NCI-H146 treated with DMSO at 0.1 percent for 48 hours (cell line): ENCODE measurements at regions not wholly inside any gene's neighbourhood (a gene's known extent, or its start where the extent isn't known, plus 50 kb on each side); places are given as distances from the start of the nearest gene placed in this dataset.

ENCODE experiments used
- DNase-seq: peaks from one replicate; lab custom pipeline; 2025; ENCODE audit not compliant: unreplicated experiment; lab: John Stamatoyannopoulos, UW

DNA sequence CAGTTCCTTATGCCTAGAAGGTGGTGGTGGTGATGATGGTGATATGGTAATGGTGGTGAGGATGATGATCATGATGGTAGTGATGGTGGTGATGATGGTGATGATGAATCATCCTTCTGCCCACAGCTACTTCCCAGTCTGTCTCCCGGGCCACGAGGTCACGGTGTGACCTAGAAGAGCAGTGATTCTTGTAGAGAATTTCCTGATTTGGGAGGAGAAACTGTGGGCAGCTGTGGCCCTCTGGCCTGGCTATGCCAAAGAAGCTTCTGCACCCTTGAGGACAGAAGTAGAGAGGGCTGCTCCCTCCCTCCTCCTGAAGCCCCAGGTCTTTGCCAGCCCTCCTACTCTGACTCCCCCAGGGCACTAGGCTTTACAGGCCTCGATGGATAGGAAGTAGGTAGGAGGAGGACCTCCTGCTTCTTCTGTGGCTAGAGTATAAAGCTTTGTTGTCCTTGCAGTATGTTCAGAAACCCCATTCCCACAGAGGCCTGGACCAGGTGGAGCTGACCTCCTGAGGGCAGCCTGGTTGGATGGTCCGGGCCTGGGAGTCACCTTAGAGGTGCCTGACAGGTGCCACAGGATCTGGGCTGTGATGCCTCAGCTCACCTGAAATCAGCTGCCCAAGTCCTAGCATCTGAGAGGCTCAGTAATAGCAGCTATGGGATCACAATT is 57.9 kb upstream of the EPAS1 start:
- DNase-seq: no peak

DNA sequence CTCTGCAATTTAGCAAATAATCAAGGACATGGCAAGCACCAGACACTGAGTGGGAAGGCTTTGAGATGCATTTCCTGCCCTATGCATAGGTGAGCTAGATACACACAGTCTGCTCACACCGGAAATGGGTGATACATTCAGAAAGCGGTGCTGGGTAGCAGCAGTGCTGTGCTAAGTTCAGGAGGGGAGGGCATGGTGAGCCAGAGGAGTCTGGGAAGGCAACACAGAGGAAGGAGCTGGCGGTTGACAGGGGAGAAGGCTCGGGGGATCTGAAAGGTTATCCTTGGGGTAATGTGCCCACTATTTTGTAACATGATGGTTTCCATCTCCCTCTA is 57.4 kb upstream of the EPAS1 start:
- no peak for DNase-seq

DNA sequence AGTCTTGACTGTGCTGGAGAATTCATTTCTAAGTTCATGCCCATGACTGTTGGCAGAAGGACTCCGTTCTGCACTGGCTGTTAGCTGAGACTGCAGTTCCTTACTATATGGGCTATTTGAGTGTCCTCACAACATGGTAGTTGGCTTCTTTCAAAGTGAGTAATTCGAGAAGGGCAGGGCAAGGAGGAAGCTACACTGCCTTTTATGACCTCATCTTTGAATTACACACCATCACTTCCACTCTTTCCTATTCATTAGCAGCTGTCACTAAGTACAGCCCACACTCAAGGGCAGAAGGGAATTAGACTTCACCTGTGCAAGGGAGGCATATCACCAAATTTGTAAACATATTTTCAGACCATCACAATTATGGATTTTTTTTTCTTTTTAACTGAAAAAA is 55.9 kb upstream of the EPAS1 start:
- DNase-seq: peak; percentile 53

- no peak for DNase-seq
These were observed 51.3 kb upstream of the EPAS1 start for GRCh38 chr2:46245869-46246268.

- DNase-seq: no peak
These were observed 50.4 kb upstream of the EPAS1 start for GRCh38 chr2:46246790-46247189.
